ENCODE measurements at regions not wholly inside any gene's neighbourhood (a gene's known extent, or its start where the extent isn't known, plus 50 kb on each side); places are given as distances from the start of the nearest gene placed in this dataset.

DNA sequence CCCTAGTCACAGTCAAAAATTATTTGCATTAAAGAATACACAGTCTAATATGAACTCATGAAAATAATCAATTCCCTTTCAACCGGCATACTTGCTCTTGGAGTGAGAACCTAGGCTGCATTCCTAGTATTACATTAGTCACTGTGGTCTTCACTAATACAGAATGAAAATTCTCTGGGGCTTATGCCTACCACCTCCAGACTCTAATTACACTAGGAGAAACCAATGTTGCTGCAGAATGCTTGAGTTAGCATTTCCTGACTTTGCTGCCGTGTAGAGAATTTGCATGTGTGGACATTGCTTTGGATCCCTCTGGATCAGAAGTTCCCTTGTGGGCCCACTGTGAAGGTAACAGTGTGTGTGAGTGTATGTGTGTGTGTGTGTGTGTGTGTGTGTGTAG lies 87.8 kb downstream of the CCNA1 start:
- H3K4me3 Mint-ChIP-seq (ENCODE audit: unreplicated experiment), result no peak overlapping the region
- H3K9me3 Mint-ChIP-seq (ENCODE audit: unreplicated experiment), result no peaks in the 10 kb centered on the region
- no peaks in the 10 kb centered on the region for H3K27me3 Mint-ChIP-seq (ENCODE audit: insufficient read depth, unreplicated experiment)
- TF ChIP-seq CTCF (IDR thresholded peaks at IDR 0.05; ENCODE audit: insufficient read depth in 1 of 2, low read depth in 1 of 2, low read length in 1 of 2, severe bottlenecking in 1 of 2, unreplicated experiment in 1 of 2), result no peak
- ChIA-PET POLR2A (no interaction called here), CTCF (no interaction called here)
- Histone ChIP-seq H3K4me3 (ENCODE audit: low read depth, low read length) (no peak overlapping the region), H3K4me1 (no peaks in the 10 kb centered on the region), H3K27me3 (replicated peaks; ENCODE audit: control insufficient read depth, insufficient read depth, low read length) (no peaks in the 10 kb centered on the region), H3K9me3 (no peaks in the 10 kb centered on the region), H3K36me3 (ENCODE audit: control insufficient read depth, insufficient read depth, low read length) (no peaks in the 10 kb centered on the region)
- no peak overlapping the region for H3K27ac Mint-ChIP-seq (ENCODE audit: unreplicated experiment)
- intact Hi-C loops (cut with micrococcal nuclease; ENCODE audit: unreplicated experiment), result no loop called here
- no peaks in the 10 kb centered on the region for H3K4me1 Mint-ChIP-seq (ENCODE audit: low read depth, unreplicated experiment)
- BruUV-seq (replicated peaks), result no TSS peak
- no peaks in the 10 kb centered on the region for H3K36me3 Mint-ChIP-seq (ENCODE audit: insufficient read depth, unreplicated experiment)
- DNase-seq, result no peak

DNA sequence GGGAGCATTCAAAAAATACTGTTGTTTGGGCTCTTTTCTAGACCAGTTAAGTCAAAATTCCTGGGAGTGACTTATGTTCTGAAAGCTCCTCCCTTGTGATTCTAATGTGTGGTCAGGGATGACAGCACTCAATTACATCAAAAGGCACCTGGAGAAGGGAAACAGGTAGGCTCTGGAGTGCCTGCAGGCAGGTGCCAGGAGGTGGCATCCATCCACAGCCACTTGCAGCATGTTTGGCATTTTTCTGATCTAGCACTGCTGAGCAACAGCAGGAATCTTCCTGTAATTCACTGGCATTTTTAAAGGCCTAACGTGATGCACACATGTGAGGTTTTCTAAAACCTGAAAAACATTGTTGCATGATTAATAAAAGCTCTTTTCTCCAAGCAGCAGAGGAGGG lies 94.6 kb downstream of the CCNA1 start:
- no TSS peak for BruUV-seq (replicated peaks)
- H3K4me1 ChIP-seq, result no peaks in the 10 kb centered on the region
- no peaks in the 10 kb centered on the region for H3K9me3 ChIP-seq
- intact Hi-C loops (cut with micrococcal nuclease; ENCODE audit: unreplicated experiment), result no loop called here
- Mint-ChIP-seq H3K27ac (ENCODE audit: unreplicated experiment) (no peak overlapping the region), H3K9me3 (ENCODE audit: unreplicated experiment) (no peaks in the 10 kb centered on the region), H3K27me3 (ENCODE audit: insufficient read depth, unreplicated experiment) (peaks cover 7% of the 10 kb centered on the region), H3K4me3 (ENCODE audit: unreplicated experiment) (no peak overlapping the region), H3K4me1 (ENCODE audit: low read depth, unreplicated experiment) (no peaks in the 10 kb centered on the region), H3K36me3 (ENCODE audit: insufficient read depth, unreplicated experiment) (no peaks in the 10 kb centered on the region)
- H3K36me3 ChIP-seq (ENCODE audit: control insufficient read depth, insufficient read depth, low read length), result no peaks in the 10 kb centered on the region
- no peak for DNase-seq
- H3K4me3 ChIP-seq (ENCODE audit: low read depth, low read length), result no peak overlapping the region
- no peak for TF ChIP-seq CTCF (IDR thresholded peaks at IDR 0.05; ENCODE audit: insufficient read depth in 1 of 2, low read depth in 1 of 2, low read length in 1 of 2, severe bottlenecking in 1 of 2, unreplicated experiment in 1 of 2)
- POLR2A ChIA-PET, result no interaction called here
- CTCF ChIA-PET, result interaction anchor here (0.9 kb wide), 1 partner anchor 14 kb away, joined by 3 read pairs; no protein-coding TSS in a partner anchor
- no peaks in the 10 kb centered on the region for H3K27me3 ChIP-seq (replicated peaks; ENCODE audit: control insufficient read depth, insufficient read depth, low read length)

DNA sequence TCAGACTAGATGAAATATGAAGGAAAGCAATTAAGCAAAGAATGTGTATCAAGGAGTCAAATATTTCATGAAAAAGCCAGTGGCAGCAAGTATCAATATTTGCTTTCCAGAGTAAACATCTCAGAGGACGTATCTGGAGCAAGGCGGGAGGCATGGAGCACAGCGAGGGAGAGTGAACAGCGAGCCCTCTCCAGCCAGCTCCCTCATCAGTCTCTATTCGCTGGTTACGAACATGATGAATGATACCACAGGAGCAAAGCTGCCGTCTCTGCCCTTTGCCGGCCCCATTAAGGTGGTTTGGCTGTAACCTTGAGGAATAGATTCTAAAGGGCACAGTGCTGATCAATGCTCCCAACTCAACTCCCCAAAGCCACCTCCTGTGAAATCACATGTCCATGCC lies 95.8 kb downstream of the CCNA1 start:
- BruUV-seq (replicated peaks), result no TSS peak
- CTCF ChIA-PET, result no interaction called here
- POLR2A ChIA-PET, result no interaction called here
- Histone ChIP-seq H3K36me3 (ENCODE audit: control insufficient read depth, insufficient read depth, low read length) (no peaks in the 10 kb centered on the region), H3K9me3 (no peaks in the 10 kb centered on the region), H3K4me1 (no peaks in the 10 kb centered on the region), H3K27me3 (replicated peaks; ENCODE audit: control insufficient read depth, insufficient read depth, low read length) (no peaks in the 10 kb centered on the region), H3K4me3 (ENCODE audit: low read depth, low read length) (no peak overlapping the region)
- Mint-ChIP-seq H3K4me1 (ENCODE audit: low read depth, unreplicated experiment) (no peaks in the 10 kb centered on the region), H3K36me3 (ENCODE audit: insufficient read depth, unreplicated experiment) (no peaks in the 10 kb centered on the region), H3K27ac (ENCODE audit: unreplicated experiment) (no peak overlapping the region), H3K27me3 (ENCODE audit: insufficient read depth, unreplicated experiment) (peaks cover 7% of the 10 kb centered on the region), H3K9me3 (ENCODE audit: unreplicated experiment) (no peaks in the 10 kb centered on the region), H3K4me3 (ENCODE audit: unreplicated experiment) (no peak overlapping the region)
- no peak for TF ChIP-seq CTCF (IDR thresholded peaks at IDR 0.05; ENCODE audit: insufficient read depth in 1 of 2, low read depth in 1 of 2, low read length in 1 of 2, severe bottlenecking in 1 of 2, unreplicated experiment in 1 of 2)
- DNase-seq, result no peak
- intact Hi-C loops (cut with micrococcal nuclease; ENCODE audit: unreplicated experiment), result no loop called here
